Activated T-cell treated with anti-CD3 and anti-CD28 coated beads for 4 hours (primary cell): ENCODE measurements at regions not wholly inside any gene's neighbourhood (a gene's known extent, or its start where the extent isn't known, plus 50 kb on each side); places are given as distances from the start of the nearest gene placed in this dataset.
"Not testable (repeated sequence)": the region's sequence is repeated elsewhere in the genome, so short reads cannot be mapped to it uniquely, and the experiment has no call there.

Experiments
- DNase-seq: peaks from one replicate; pipeline ENCODE4 v3.0.0-alpha.2; 2020

GRCh38 chr4:114034189-114034588, 54.7 kb upstream of the ARSJ start:
- DNase-seq: no peak

- no peak for DNase-seq
These were observed 57.0 kb upstream of the ARSJ start for GRCh38 chr4:114036426-114036825.

- no peak for DNase-seq
These were observed 57.4 kb upstream of the ARSJ start for GRCh38 chr4:114036864-114037263.

- DNase-seq: no peak
These were observed 58.5 kb upstream of the ARSJ start for GRCh38 chr4:114037988-114038387.

- no peak for DNase-seq
These were observed 59.4 kb upstream of the ARSJ start for GRCh38 chr4:114038762-114039387.

GRCh38 chr4:114040319-114041116, 61.1 kb upstream of the ARSJ start:
- DNase-seq: no peak

- DNase-seq: no peak
These were observed 61.6 kb upstream of the ARSJ start for GRCh38 chr4:114041117-114041475.

GRCh38 chr4:114043116-114043515, 63.7 kb upstream of the ARSJ start:
- no peak for DNase-seq

GRCh38 chr4:114044351-114044750, 64.9 kb upstream of the ARSJ start:
- DNase-seq: not testable (repeated sequence)

- no peak for DNase-seq
These were observed 66.9 kb upstream of the ARSJ start for GRCh38 chr4:114046331-114046730.

GRCh38 chr4:114048154-114048553, 68.7 kb upstream of the ARSJ start:
- not testable (repeated sequence) for DNase-seq

- no peak for DNase-seq
These were observed 72.8 kb upstream of the ARSJ start for GRCh38 chr4:114052227-114052626.

GRCh38 chr4:114056599-114056998, 77.2 kb upstream of the ARSJ start:
- no peak for DNase-seq

- no peak for DNase-seq
These were observed 78.3 kb upstream of the ARSJ start for GRCh38 chr4:114057746-114058145.

- no peak for DNase-seq
These were observed 83.1 kb upstream of the ARSJ start for GRCh38 chr4:114062499-114062898.

- no peak for DNase-seq
These were observed 93.3 kb upstream of the ARSJ start for GRCh38 chr4:114072781-114073180.

- DNase-seq: no peak
These were observed 97.6 kb upstream of the ARSJ start for GRCh38 chr4:114076899-114077570.

- no peak for DNase-seq
These were observed 98.2 kb upstream of the ARSJ start for GRCh38 chr4:114077610-114078009.

- DNase-seq: no peak
These were observed 99.2 kb upstream of the ARSJ start for GRCh38 chr4:114078636-114079035.

GRCh38 chr4:114081783-114082182, 102.3 kb upstream of the ARSJ start:
- no peak for DNase-seq

GRCh38 chr4:114082348-114082747, 102.9 kb upstream of the ARSJ start:
- no peak for DNase-seq

GRCh38 chr4:114085611-114086345, 106.3 kb upstream of the ARSJ start:
- no peak for DNase-seq

GRCh38 chr4:114087596-114088230, 108.3 kb upstream of the ARSJ start:
- DNase-seq: no peak
